ENCODE measurements at regions not wholly inside any gene's neighbourhood (a gene's known extent, or its start where the extent isn't known, plus 50 kb on each side); places are given as distances from the start of the nearest gene placed in this dataset.

DNA sequence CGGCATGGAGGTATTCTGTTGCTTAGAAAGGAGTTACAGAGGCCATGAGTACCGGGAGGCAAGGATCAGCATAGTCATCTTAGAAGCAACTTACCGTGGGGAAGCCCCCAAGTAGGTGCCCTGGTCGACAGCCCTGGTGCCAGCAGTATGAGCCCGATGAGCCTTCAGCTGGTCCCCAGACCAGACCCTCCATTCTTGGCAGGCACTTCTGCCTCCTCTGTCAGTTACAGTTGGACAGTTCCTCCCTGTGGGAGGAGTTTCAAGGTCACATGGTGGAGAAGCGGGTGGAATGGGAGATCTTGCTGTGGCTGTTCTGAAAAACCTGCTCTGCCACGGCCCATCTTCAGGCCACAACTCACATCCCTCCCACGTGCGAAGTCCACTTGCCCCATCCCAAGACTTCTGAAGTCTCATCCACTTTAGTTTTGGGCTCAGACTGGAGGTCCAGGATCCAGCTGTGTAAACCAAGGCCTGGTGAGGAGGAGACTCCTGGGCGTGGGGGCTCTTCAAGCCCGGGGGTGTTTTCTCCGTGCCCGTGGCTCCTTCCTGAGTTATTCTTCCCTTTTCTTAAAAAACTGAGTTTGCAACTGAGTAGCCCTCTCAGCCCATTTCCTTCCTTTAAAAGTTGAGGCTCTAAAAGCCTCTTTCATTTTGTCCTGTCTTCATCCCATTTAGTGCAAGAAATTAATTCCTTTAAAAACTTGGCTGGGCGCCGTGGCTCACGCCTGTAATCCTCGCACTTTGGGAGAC is 133.5 kb downstream of the SEC14L1 start:
- no peak for TF ChIP-seq EZH2 (IDR thresholded peaks at IDR 0.05; ENCODE audit: low read length, missing control alignments)
- TF ChIP-seq, protein P1, sequence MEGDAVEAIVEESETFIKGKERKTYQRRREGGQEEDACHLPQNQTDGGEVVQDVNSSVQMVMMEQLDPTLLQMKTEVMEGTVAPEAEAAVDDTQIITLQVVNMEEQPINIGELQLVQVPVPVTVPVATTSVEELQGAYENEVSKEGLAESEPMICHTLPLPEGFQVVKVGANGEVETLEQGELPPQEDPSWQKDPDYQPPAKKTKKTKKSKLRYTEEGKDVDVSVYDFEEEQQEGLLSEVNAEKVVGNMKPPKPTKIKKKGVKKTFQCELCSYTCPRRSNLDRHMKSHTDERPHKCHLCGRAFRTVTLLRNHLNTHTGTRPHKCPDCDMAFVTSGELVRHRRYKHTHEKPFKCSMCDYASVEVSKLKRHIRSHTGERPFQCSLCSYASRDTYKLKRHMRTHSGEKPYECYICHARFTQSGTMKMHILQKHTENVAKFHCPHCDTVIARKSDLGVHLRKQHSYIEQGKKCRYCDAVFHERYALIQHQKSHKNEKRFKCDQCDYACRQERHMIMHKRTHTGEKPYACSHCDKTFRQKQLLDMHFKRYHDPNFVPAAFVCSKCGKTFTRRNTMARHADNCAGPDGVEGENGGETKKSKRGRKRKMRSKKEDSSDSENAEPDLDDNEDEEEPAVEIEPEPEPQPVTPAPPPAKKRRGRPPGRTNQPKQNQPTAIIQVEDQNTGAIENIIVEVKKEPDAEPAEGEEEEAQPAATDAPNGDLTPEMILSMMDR (conservative IDR thresholded peaks at IDR 0.05 in 1 of 2, IDR thresholded peaks at IDR 0.05 in 1 of 2; ENCODE audit: low read depth in 1 of 2, low read length in 2 of 2), result no peak
